ENCODE measurements at regions not wholly inside any gene's neighbourhood (a gene's known extent, or its start where the extent isn't known, plus 50 kb on each side); places are given as distances from the start of the nearest gene placed in this dataset.
A peak's percentile ranks its signal among the peaks of the same experiment; 100 is the strongest.
"Not testable (repeated sequence)": the region's sequence is repeated elsewhere in the genome, so short reads cannot be mapped to it uniquely, and the experiment has no call there.

DNA sequence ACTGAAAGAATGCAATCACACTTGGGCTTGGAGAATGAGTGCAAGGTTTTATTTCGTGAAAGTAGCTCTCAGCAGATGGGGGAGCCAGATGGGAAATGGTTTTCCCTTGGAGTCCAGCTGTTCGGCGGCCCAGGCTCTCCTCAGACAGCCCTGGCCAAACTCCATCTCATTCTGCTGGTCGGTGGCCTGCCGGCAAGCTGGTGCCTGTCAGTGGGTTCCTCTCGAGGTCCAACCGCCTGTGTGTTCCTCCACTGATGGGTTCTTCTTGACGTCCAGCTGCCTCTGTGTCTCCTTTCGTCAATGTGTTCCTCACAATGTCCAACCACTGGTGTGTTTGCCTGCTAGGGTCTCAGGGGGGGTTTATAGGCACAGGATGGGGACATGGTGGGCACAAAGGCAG is 80.3 kb downstream of the POU3F4 start:
- Histone ChIP-seq H3K4me1 (ENCODE audit: control extremely low read depth in 1 of 4, control insufficient read depth in 4 of 4, insufficient read depth in 4 of 4, low read length in 3 of 4) (no peaks in the 10 kb centered on the region), H3K36me3 (ENCODE audit: control insufficient read depth in 4 of 4, insufficient read depth in 4 of 4, low read length in 3 of 4) (no peaks in the 10 kb centered on the region), H3K27ac (ENCODE audit: insufficient read depth in 1 of 2, low read depth in 1 of 2, low read length in 2 of 2, poor library complexity in 1 of 2, severe bottlenecking in 2 of 2) (no peak overlapping the region), H3K9me3 (ENCODE audit: control extremely low read depth in 1 of 5, control insufficient read depth in 4 of 5, insufficient read depth in 2 of 5, low read depth in 1 of 5, low read length in 4 of 5) (no peaks in the 10 kb centered on the region), H3K4me3 (ENCODE audit: control insufficient read depth in 1 of 7, extremely low read depth in 1 of 7, insufficient read depth in 4 of 7, low read depth in 2 of 7, low read length in 6 of 7) (no peak overlapping the region), H3K27me3 (replicated peaks in 2 of 5; ENCODE audit: control insufficient read depth in 4 of 5, insufficient read depth in 5 of 5, low read length in 4 of 5) (no peaks in the 10 kb centered on the region)
- 73% methylated on average over 9 of the region's 9 CpGs for WGBS (ENCODE audit: insufficient coverage)
- no peak for DNase-seq
- ChIA-PET CTCF (no interaction called here), POLR2A (no interaction called here)

GRCh38 chrX:83593634-83594294 is 85.7 kb downstream of the POU3F4 start:
- Histone ChIP-seq H3K4me3 (ENCODE audit: control insufficient read depth in 1 of 7, extremely low read depth in 1 of 7, insufficient read depth in 4 of 7, low read depth in 2 of 7, low read length in 6 of 7) (no peak overlapping the region), H3K4me1 (ENCODE audit: control extremely low read depth in 1 of 4, control insufficient read depth in 4 of 4, insufficient read depth in 4 of 4, low read length in 3 of 4) (no peaks in the 10 kb centered on the region), H3K27me3 (replicated peaks in 2 of 5; ENCODE audit: control insufficient read depth in 4 of 5, insufficient read depth in 5 of 5, low read length in 4 of 5) (peaks cover 0 to 6% (median 0%) of the 10 kb centered on the region in 5 experiments), H3K9me3 (ENCODE audit: control extremely low read depth in 1 of 5, control insufficient read depth in 4 of 5, insufficient read depth in 2 of 5, low read depth in 1 of 5, low read length in 4 of 5) (no peaks in the 10 kb centered on the region), H3K27ac (ENCODE audit: insufficient read depth in 1 of 2, low read depth in 1 of 2, low read length in 2 of 2, poor library complexity in 1 of 2, severe bottlenecking in 2 of 2) (no peak overlapping the region), H3K36me3 (ENCODE audit: control insufficient read depth in 4 of 4, insufficient read depth in 4 of 4, low read length in 3 of 4) (no peaks in the 10 kb centered on the region)
- ChIA-PET CTCF (no interaction called here), POLR2A (no interaction called here)
- 61% methylated on average over 10 of the region's 14 CpGs for WGBS (ENCODE audit: insufficient coverage)
- DNase-seq: no peak

DNA sequence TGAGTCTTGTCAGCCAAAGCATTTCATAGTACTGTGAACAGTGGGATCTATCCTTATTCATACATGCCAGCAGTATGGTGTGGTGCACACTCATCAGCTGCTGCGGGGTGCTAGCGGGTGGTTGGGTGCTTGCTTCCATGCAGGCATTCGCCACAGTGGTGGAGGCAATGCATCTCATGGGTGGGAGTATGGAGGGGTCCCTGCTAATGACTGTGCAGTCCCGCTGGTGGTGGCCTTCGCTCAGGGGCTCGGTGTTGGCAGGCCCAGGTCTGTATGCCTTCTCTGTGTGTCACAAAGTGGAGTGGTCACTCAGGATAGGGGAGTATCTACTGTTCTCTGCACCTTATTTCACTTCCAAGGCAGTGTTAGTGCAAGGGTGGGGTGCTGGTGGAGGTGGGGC is 122.6 kb downstream of the POU3F4 start:
- Histone ChIP-seq H3K9me3 (ENCODE audit: control extremely low read depth in 1 of 5, control insufficient read depth in 4 of 5, insufficient read depth in 2 of 5, low read depth in 1 of 5, low read length in 4 of 5) (no peaks in the 10 kb centered on the region), H3K27ac (ENCODE audit: insufficient read depth in 1 of 2, low read depth in 1 of 2, low read length in 2 of 2, poor library complexity in 1 of 2, severe bottlenecking in 2 of 2) (no peak overlapping the region), H3K27me3 (replicated peaks in 2 of 5; ENCODE audit: control insufficient read depth in 4 of 5, insufficient read depth in 5 of 5, low read length in 4 of 5) (no peaks in the 10 kb centered on the region), H3K4me3 (ENCODE audit: control insufficient read depth in 1 of 7, extremely low read depth in 1 of 7, insufficient read depth in 4 of 7, low read depth in 2 of 7, low read length in 6 of 7) (no peak overlapping the region), H3K36me3 (ENCODE audit: control insufficient read depth in 4 of 4, insufficient read depth in 4 of 4, low read length in 3 of 4) (no peaks in the 10 kb centered on the region), H3K4me1 (ENCODE audit: control extremely low read depth in 1 of 4, control insufficient read depth in 4 of 4, insufficient read depth in 4 of 4, low read length in 3 of 4) (peaks cover 0 to 2% (median 0%) of the 10 kb centered on the region in 4 experiments)
- CTCF ChIA-PET: no interaction called here
- no peak for DNase-seq
- 84% methylated on average over 4 of the region's 6 CpGs for WGBS (ENCODE audit: insufficient coverage)
- POLR2A ChIA-PET: no interaction called here

GRCh38 chrX:83649706-83650105 is 141.6 kb downstream of the POU3F4 start:
- H3K36me3 ChIP-seq (ENCODE audit: control insufficient read depth in 4 of 4, insufficient read depth in 4 of 4, low read length in 3 of 4); H3K27ac ChIP-seq (ENCODE audit: insufficient read depth in 1 of 2, low read depth in 1 of 2, low read length in 2 of 2, poor library complexity in 1 of 2, severe bottlenecking in 2 of 2); DNase-seq: not testable (repeated sequence)

DNA sequence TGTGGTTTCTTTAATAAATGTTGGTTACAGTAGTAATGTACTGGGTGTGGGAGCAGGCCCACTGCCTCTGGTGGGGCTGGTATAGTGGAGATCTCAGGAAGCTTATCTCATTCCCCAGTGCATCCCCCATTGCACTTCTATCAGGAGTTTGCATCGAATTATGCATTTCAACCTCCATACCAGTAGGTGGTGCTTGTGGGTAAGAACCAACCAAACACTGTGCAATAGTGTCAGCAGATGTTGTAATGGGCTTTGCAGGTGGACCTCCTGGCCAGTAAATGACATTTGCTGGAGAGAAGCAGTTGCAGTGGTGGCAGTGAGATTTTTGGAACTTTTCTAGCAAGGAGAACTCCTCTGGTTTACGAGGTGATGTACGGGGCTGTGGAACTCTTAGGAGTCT is 150.6 kb downstream of the POU3F4 start:
- no peak overlapping the region for H3K4me3 ChIP-seq (ENCODE audit: control insufficient read depth in 1 of 7, extremely low read depth in 1 of 7, insufficient read depth in 4 of 7, low read depth in 2 of 7, low read length in 6 of 7)
- H3K27ac ChIP-seq (ENCODE audit: insufficient read depth in 1 of 2, low read depth in 1 of 2, low read length in 2 of 2, poor library complexity in 1 of 2, severe bottlenecking in 2 of 2): no peak overlapping the region
- H3K36me3 ChIP-seq (ENCODE audit: control insufficient read depth in 4 of 4, insufficient read depth in 4 of 4, low read length in 3 of 4): no peaks in the 10 kb centered on the region
- H3K9me3 ChIP-seq (ENCODE audit: control extremely low read depth in 1 of 5, control insufficient read depth in 4 of 5, insufficient read depth in 2 of 5, low read depth in 1 of 5, low read length in 4 of 5): no peaks in the 10 kb centered on the region
- peak in 1 of 3 donors; percentile 1 for DNase-seq
- ChIA-PET POLR2A (no interaction called here), CTCF (no interaction called here)
- WGBS (ENCODE audit: insufficient coverage): 78% methylated on average over 3 of the region's 3 CpGs
- H3K4me1 ChIP-seq (ENCODE audit: control extremely low read depth in 1 of 4, control insufficient read depth in 4 of 4, insufficient read depth in 4 of 4, low read length in 3 of 4): no peaks in the 10 kb centered on the region
- no peaks in the 10 kb centered on the region for H3K27me3 ChIP-seq (replicated peaks in 2 of 5; ENCODE audit: control insufficient read depth in 4 of 5, insufficient read depth in 5 of 5, low read length in 4 of 5)

More at GRCh38 chrX:83649706-83650105, 141.6 kb downstream of the POU3F4 start:
- H3K4me1 ChIP-seq (ENCODE audit: control extremely low read depth in 1 of 4, control insufficient read depth in 4 of 4, insufficient read depth in 4 of 4, low read length in 3 of 4); H3K9me3 ChIP-seq (ENCODE audit: control extremely low read depth in 1 of 5, control insufficient read depth in 4 of 5, insufficient read depth in 2 of 5, low read depth in 1 of 5, low read length in 4 of 5); H3K27me3 ChIP-seq (replicated peaks in 2 of 5; ENCODE audit: control insufficient read depth in 4 of 5, insufficient read depth in 5 of 5, low read length in 4 of 5); H3K4me3 ChIP-seq (ENCODE audit: control insufficient read depth in 1 of 7, extremely low read depth in 1 of 7, insufficient read depth in 4 of 7, low read depth in 2 of 7, low read length in 6 of 7); POLR2A ChIA-PET; CTCF ChIA-PET: not testable (repeated sequence)
- WGBS (ENCODE audit: insufficient coverage): no CpG with 5 or more reads among the region's 4 CpGs

All from common myeloid progenitor, CD34-positive (primary cell).